GM19035 (cell line): ENCODE measurements at regions not wholly inside any gene's neighbourhood (a gene's known extent, or its start where the extent isn't known, plus 50 kb on each side); places are given as distances from the start of the nearest gene placed in this dataset.
"Not testable (repeated sequence)": the region's sequence is repeated elsewhere in the genome, so short reads cannot be mapped to it uniquely, and the experiment has no call there.

Experiments
- ATAC-seq: cut with Tn5 transposase; IDR thresholded peaks from one replicate; pipeline ENCODE4 v1.9.1; 2021; ENCODE audit not compliant: unreplicated experiment

DNA sequence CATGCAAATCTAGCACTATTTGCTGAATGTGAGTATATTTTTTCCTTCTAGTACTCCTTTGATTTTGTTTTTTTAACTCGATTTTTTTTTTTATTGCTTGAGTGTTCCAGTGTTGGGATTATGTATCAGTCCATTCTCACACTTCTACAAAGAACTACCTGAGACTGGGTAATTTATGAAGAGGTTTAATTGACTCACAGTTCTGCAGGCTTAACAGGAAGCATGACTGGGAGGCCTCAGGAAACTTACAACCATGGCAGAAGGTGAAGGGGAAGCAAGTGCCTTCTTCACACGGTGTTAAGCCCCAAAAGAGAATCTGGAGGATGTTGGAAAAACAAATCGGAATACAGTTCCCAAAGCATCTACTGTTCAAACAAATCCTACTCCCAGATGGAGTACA, 69.1 kb downstream of the ZNF518B start:
- not testable (repeated sequence) for ATAC-seq

DNA sequence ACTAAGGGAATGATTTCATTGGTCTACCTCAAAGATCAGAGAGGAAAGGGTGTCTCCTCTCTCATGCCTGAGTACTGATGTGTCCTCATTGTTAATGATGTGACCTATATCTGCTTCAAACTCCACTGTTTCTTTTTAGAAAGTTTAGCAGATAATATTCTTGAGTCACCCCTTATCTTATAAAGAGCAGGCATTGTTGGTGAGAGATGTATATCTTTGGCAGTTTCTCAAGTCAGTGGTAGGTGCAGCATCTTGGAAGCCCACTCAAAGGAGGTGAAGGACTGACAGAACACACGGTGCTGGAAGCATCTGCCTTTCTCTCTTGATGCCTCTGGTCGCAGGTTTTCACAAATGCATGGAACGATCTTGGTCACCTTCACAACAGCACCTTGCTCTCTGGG, 71.2 kb downstream of the ZNF518B start:
- ATAC-seq = no peak

DNA sequence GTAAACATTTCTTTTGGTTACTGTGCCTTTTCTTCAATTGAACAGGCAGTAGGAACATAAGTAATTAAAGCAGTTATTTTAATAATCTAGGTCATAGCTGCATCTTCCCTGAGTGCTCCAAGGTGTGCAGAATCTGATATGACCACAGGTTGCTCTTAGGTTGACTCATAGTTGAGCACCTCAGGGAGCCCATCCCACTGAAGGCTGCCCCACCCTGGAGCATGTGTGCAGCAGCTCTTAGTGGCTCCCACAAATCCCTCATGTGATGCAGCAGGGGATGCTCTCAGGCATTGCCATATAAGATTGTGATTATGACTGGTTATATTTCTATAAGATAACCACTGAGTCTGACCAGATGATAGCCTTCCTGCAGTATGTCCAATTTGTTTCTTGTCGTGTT, 72.3 kb downstream of the ZNF518B start:
- no peak for ATAC-seq

DNA sequence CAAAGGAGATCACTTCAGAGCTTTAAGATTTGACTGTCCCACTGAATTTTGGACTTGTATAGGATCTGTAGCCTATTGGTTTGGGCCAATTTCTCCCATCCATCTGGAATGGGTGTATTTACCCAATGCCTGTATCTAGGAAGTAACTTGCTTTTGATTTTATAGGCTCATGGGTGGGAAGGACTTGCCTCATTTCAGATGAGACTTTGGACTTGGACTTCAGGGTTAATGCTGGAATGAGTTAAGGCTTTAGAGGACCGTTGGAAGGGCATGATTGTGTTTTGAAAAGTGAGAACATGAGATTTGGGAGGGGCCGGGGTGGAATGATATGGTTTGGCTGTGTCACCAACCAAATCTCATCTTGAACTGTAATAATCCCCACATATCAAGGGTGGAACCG, 73.8 kb downstream of the ZNF518B start:
- no peak for ATAC-seq

DNA sequence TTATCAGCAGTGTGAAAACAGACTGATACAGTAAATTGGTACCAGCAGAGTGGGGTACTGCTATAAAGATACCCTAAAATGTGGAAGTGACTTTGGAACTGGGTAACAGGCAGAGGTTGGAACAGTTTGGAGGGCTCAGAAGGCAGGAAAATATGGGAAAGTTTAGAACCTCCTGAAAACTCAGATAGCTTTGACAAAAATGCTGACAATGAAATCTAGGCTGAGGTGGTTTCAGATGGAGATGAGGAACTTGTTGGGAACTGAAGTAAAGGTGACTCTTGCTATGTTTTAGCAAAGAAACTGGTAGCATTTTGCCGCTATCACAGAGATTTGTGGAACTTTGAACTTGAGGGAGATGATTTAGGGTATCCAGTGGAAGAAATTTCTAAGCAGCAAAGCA, 75.1 kb downstream of the ZNF518B start:
- not testable (repeated sequence) for ATAC-seq

DNA sequence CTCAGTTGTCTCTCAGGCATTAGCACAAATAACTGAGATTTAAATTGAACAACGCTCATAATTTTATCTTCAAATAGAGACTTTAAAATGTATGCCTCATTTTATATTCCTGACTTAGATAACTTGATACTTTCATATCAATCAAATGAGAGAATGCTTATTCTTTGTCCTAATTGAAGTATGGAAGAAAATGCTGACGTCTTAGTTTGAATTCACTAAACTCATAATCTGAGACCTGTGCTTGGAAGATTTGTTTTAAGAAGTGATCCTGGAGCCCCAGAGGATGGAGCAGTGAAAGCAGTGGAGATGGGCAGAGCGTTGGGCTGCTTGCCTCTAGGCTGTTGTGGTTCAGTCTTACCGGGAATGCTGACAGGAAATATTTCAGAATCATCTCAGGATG, 76.1 kb downstream of the ZNF518B start:
- no peak for ATAC-seq

DNA sequence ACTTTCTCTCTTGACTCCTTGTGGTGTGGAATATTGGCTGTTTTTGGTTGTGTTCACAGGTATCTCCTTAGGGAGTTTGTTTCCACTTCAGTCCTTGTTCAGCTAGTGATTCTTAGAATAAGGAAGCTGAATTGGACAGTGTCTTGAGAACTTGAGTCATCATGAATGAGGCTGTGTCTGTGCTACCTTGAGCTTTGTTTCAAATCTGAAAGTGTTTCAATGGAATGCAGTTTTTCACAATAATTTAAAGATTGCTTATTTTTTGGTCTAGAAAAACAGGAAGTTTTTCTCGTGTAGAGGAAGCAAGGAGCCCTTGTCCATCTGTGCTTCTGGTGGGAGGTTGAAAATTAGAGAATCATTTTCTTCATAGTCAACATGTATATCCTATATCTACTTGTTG, 76.5 kb downstream of the ZNF518B start:
- ATAC-seq = no peak

DNA sequence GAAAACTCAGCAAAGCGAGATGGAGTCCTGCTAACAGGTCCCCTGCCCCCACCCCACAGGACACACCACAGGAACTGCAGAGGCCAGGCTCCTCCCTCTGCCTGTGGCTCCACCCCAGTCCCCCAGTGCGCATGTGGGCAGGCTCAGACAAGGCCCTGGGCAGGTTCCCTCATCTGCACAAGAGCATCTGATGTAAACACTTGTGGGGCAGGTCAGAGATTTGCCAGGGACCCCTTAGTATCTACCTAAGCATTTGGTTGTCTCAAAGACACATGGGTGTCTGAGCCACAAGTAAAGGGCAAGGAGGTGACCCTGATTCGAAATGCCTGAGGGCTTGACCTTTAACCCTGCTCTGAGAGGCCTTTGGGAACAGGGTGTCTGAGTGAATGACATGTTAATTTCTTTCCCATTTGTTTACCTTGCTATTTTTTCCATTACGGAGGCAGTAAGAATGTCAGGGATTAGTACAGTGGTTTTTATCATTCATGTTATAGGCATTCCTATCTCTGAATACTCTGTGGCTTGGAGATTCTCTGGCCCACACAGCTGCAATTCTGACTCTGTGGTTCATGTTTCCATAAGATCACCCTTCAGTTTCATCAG, 85.3 kb downstream of the ZNF518B start:
- no peak for ATAC-seq

DNA sequence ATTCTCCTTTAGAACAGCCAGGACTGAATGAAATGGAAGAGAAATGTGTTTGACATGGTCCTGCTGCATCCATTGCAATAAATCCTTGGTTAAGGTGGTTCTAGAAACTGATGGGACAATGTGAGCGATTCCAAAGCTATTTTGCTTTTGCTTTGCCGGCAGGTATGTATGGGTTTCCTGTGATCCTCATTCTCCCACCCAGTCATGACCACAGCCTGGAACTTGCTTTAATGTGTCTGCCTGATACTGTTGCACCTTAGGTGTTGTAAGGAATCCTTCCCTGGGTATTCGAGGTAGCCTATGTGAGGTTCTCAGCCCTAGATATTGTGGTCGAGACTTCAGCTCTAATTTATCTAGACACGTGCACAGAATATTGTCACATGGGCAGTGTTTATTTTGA, 86.1 kb downstream of the ZNF518B start:
- no peak for ATAC-seq

DNA sequence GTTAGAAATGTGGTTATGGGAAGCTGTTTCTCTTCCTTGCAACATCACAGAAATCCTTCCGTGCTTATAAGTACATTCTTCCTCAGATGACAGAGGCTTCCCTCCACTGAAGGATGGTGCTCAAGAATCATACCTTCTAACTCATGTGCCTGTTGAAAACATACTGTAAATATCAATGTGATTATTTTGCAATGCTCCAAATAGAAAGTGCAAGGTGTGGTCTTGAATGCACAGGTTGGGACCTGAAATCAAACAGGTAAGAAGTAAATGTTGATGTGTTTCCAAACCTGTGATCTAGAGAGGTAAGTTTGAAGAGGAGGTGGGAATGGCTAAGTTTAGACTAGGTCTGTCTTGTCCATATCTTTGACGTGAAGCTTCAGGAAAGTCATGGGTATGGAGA, 87.7 kb downstream of the ZNF518B start:
- no peak for ATAC-seq

DNA sequence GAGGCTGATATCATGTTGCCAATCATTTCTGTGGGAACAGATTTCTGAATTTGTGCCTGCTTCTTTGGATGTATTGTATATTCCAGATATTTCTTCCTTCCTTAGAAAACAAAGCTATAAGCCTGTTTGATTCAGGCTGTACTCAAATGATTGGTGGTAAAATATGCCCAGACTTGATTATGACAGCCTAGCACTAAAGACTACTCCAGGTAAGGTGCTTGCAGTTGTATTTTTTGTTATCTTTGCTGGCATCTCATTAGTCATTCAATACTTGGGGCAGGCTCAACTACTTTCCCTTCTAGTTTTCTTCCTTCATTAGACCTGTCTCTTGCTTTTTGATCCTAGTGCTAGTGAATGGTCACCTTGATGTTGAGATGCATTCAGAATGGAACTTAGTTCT, 90.6 kb downstream of the ZNF518B start:
- no peak for ATAC-seq

DNA sequence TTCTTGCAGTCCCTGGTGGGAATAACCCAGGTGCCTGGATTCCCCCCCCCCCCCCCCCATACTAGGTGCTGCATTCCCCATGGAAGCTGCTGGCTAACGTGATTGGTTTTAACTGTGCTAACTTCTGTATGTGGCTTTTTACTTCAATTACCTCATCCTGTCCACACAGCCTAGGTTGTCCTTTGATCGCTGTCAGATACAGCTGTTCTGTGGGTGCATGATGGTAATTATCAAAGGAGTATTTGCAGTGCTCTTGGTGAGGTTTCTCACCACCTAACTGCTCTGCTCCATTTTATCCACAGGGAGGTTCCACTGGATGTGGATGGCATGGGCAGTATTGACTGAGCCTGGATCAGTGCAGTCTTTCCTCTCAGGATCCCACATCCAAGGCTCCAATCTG, 93.0 kb downstream of the ZNF518B start:
- ATAC-seq = no peak

DNA sequence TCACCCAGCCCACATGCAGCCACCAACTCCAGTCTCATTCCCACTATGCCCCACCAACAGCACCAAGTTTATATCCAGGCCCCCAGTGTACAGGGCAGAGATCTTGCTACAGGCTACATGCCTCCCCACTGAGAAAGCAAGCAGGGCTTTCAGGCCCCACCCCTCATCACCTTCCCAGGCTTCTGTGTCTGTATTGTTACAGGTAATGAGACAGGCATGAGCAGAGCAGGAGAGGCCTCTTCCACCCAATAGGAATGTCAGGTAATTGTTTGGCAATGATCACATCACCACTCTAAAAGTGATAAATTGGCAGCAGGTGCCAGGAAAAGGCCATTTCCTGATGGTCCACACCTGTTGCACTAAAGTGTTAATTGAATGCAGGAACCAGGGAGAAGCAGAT, 102.5 kb downstream of the ZNF518B start:
- ATAC-seq = no peak

DNA sequence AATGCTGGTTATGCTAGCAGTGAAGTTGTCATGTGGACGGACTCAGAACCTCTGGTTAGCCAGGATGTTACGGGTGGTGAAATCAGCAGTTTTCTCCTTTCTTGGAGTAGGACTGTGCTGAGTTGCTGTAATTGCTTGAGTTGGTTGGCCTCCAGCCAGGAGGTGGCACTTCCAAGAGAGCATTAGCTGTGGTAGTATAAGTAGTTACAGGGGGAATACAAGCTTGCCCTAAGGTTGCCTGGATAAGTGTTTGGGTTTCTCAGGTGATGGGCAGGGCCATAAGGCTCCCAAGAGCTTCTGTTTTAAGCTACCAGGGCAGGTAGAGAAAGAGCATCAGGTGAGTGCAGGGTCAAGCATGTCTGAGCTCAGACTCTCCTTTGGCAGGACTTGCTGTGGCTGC, 103.0 kb downstream of the ZNF518B start:
- no peak for ATAC-seq

DNA sequence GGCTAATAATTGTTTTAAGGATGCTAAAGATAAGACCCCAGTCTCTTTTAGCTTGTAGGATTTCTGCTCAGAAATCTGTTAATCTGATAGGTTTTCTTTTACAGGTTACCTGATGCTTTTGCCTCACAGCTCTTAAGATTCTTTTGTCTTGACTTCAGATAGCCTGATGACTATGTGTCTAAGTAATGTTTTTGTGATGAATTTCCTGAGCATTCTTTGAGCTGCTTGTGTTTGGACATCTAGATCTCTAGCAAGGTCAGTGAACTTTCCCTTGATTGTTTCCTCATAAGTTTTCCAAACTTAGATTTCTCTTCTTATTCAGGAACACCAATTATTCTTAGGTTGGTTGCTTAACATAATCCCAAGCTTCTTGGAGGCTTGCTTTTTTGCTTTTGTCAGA, 104.1 kb downstream of the ZNF518B start:
- no peak for ATAC-seq

DNA sequence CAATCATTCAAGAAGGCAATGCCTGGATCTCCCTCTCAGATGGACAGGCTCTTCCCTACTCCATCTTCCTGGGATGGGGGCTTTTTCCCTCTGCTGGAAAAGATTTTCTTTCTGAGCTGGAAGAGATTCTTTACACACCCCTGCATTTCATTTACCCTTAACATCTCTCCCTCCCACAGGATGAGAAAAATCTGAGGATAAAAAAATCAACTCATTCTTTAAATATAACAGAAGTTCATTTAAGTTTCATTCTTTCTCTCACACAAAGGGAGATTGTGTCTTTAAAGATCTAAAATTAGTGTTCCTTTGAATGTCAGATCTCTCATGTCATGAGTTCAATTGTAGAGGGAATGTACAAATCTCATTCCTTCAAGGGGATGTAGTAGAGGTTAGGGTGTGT, 109.0 kb downstream of the ZNF518B start:
- ATAC-seq = no peak

DNA sequence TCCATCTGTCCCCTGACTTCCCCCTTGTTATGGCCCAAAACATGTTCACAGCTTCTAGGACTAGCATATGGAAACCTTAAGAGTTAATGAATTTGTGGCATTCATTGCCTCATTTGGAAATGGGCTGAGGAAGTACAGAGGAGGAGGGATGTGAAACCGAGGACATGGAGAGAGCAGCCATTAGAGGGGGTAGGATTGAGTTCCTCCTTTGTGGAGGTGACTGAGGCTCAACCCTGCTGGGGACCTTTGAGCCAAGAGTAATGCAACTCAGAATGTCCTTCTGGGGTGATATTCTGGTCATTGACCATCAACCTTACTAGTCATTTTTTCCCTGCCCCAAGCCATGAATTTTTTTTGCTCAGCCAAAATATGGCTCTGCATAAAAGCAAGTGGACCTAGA, 109.4 kb downstream of the ZNF518B start:
- ATAC-seq = no peak

DNA sequence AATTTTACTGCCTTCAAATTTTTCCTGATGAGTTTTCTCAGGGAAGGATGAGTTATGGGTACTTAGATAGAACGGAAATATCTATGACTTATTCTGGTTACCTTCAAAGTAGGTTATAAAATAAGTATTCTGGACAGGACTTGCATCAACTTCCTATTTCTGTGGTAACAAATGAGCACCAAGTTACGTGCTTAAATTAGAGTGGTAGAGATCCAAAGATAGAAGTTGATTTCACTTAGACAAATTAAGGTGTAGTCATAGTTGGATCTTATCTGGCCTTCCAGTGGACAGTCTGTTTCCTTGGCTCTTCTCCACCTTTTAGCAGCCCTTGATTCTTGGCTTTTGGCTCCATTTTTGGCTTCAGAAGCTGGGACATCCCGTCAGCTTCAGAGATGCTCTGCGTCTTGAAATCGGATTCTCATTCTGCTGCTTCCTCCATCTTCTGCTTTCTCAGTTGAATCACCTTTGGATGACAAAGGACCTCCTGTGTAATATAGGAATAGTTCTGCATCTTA, 109.9 kb downstream of the ZNF518B start:
- ATAC-seq = no peak

DNA sequence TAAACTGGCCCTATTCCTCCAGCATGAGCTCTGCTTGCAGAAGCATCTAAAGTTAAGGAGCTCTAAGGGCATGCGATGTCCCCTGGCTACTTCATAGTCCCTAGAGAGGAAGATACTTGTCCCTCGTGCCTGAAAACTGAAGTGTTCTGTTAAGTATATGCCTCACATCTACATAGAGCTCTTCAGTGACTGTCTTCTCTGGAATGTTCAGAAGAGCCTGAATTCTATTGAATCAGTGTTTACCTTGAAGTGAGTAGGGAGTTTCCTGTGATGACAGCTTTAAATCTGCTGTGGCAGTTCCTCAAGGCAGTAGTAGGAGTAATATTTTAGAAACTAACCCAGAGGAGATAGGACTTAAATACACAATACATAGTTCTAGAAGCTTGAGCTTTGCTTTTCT, 111.2 kb downstream of the ZNF518B start:
- ATAC-seq = no peak

DNA sequence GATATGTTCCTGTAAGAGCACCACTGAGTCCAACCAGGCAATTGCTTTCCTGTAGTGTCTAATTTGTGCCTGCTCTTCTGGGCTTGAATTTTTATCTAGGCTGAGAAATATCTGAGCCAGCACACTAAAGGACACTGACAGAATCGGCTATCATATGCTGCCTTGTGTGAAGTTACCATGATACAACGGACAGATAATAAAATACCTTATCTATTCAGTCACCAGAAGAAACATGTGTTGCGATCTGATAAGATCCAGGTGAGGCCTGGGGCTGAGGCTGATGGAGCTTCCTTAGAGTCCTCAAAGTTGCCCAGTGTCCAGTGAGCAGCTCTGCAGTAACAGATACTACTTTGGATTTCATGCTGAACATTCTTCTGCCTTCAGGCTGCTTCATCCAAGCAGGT, 111.8 kb downstream of the ZNF518B start:
- ATAC-seq = no peak

DNA sequence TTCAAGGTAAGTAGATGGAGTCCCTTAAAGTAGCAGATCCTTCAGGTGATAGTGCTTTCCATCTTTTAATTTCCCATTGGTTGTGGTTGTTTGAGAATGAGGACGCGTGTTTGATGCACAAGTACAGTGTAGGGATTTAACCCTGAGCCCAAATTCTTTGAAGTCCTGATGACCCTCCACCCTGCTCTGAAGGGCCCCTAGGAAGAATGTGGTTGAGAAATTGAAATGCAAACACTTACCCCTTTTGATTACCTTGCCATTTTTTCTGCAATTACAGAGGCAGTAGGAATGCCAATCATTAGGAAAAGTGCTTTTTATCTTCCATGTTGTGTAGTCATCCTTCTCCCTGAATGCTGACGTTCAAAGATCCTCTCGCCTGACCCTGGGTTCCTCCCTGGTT, 112.4 kb downstream of the ZNF518B start:
- ATAC-seq = no peak

DNA sequence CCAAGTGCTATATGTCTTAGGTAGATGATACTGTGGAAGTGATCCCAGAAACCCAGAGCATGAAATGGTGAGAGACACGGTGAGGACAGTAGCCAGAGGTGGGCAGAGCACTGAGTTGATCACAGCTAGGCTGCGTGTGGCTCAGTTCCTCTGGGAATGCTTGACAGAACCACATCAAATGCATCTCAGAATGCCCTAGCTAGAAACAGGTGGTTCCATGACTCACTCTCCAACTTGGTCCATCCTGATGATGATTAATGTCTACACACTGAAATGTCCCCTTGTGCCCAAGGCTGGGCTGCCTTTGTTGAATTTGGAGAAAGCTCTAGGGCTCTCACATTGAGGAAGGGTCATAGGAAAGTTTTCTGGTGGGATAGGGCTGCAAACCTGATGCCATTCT, 113.6 kb downstream of the ZNF518B start:
- no peak for ATAC-seq

DNA sequence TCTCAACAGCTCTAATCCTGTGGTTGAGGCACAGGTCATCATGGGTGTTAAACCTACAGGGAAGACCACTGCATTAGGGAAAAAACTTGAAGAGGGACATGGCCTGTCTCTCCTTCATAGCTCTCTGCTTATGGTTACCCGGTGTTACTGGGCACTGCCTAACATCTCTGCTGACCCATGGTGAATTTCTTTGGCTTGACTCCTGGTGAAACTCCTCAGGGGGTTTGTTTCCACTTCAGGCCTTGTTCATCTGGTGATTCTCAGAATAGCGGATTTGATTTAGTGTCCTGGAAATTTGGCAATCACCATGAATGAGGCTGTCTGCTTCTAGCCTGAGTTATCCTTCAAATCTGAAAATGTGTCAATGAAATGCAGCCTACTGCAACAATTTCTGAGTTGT, 114.4 kb downstream of the ZNF518B start:
- no peak for ATAC-seq

DNA sequence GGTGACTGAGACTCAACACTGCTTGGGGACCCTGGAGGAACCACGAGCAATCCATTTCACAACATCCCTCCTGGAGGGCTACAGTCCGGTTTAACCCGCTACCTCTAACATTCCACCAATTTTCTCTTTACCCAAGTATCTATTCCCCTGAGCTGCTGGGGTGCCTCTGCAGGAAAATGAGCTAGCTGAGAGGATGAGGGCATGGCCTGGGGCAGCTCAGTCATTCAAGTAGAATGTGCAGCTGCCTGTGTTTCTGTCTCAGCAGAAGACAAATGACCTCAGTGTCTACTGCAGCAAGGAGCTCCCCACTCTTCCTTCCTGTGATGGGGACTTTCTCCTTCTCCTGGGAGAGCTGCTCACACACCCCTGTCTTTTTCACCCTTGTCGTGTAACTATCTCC, 120.8 kb downstream of the ZNF518B start:
- ATAC-seq = no peak
